Prostate gland (tissue), 2 donors: ENCODE measurements at regions not wholly inside any gene's neighbourhood (a gene's known extent, or its start where the extent isn't known, plus 50 kb on each side); places are given as distances from the start of the nearest gene placed in this dataset.

Experiments
- DNase-seq: peaks from one replicate; pipeline ENCODE4 v3.0.0-alpha.2; 2019; ENCODE audit warnings: low spot score
- H3K27ac ChIP-seq, 2 donors: fragments of 200-600 bp; sonication (generic); 2 replicates each; pipeline ENCODE4 v1.5.1; 2017 to 2019
- H3K27me3 ChIP-seq: fragments of 200-600 bp; sonication (generic); replicated peaks from 2 replicates; pipeline ENCODE4 v1.5.1; 2019; ENCODE audit not compliant: insufficient read depth
- H3K36me3 ChIP-seq, 2 donors: fragments of 200-600 bp; sonication (generic); 1 replicate in 1 of 2; 2 replicates in 1 of 2; pipeline versions ENCODE4 v1.5.1 to v1.8.1; 2017 to 2019
- H3K4me1 ChIP-seq: fragments of 200-600 bp; sonication (generic); replicated peaks from 2 replicates; pipeline ENCODE4 v1.5.1; 2019
- H3K4me3 ChIP-seq, 2 donors: fragments of 200-600 bp; sonication (generic); 2 replicates each; pipeline ENCODE4 v1.5.1; 2017 to 2019
- H3K9me3 ChIP-seq: fragments of 200-600 bp; sonication (generic); 2 replicates; pipeline ENCODE4 v1.5.1; 2017
- CTCF ChIP-seq, 4 experiments: fragments of 200-600 bp in 2 of 4; fragments of 450-650 bp in 2 of 4; sonication (generic) in 2 of 4; IDR thresholded peaks; 1 replicate in 3 of 4; 2 replicates in 1 of 4; pipeline ENCODE4 v1.5.1; 2016 to 2019; ENCODE audit warnings: antibody characterized with exemption in 4 of 4, mild to moderate bottlenecking in 2 of 4, moderate library complexity in 2 of 4
- POLR2A ChIP-seq: fragments of 450-650 bp; IDR thresholded peaks from one replicate; pipeline ENCODE4 v1.6.1; 2016; ENCODE audit warnings: antibody characterized with exemption, mild to moderate bottlenecking
- POLR2AphosphoS5 ChIP-seq: sonication (generic); formaldehyde crosslinking; IDR thresholded peaks from one replicate; pipeline ENCODE4 v1.6.1; 2017; ENCODE audit warnings: antibody characterized with exemption
- WGBS: methylation state at CpG from one replicate; pipeline ENCODE4 v1.1.5; 2018; 5-methylcytosine and 5-hydroxymethylcytosine counted together
- intact Hi-C: fragments of 100-400 bp; cut with DNase I; formaldehyde crosslinking; loops from one replicate; pipeline ENCODE4 v1.14.2; 2022

- H3K4me1 ChIP-seq: no peaks in the 10 kb centered on the region
- DNase-seq: no peak
- intact Hi-C loops: no loop called here
- WGBS: 83% methylated on average over 14 of the region's 16 CpGs
- H3K9me3 ChIP-seq: no peaks in the 10 kb centered on the region
- no peaks in the 10 kb centered on the region for H3K27me3 ChIP-seq
- TF ChIP-seq CTCF (IDR thresholded peaks at IDR 0.05) (no peak), POLR2A (no peak), POLR2AphosphoS5 (no peak)
- no peak overlapping the region for H3K4me3 ChIP-seq
- no peaks in the 10 kb centered on the region for H3K36me3 ChIP-seq
- no peak overlapping the region for H3K27ac ChIP-seq
Measured at GRCh38 chrX:39654183-39654925, 443.4 kb downstream of the BCOR start.

- TF ChIP-seq POLR2A: no peak
- TF ChIP-seq CTCF (IDR thresholded peaks at IDR 0.05): no peak
- no peak for TF ChIP-seq POLR2AphosphoS5
- Histone ChIP-seq H3K4me3 (no peak overlapping the region), H3K27me3 (no peaks in the 10 kb centered on the region), H3K9me3 (no peaks in the 10 kb centered on the region), H3K4me1 (no peaks in the 10 kb centered on the region), H3K36me3 (no peaks in the 10 kb centered on the region), H3K27ac (no peak overlapping the region)
- WGBS: 65% methylated on average over 3 of the region's 3 CpGs
- intact Hi-C loops: no loop called here
- DNase-seq: no peak
Measured at GRCh38 chrX:39654952-39655351, 442.8 kb downstream of the BCOR start.

GRCh38 chrX:39661116-39661907 is 436.4 kb downstream of the BCOR start:
- Histone ChIP-seq H3K9me3 (no peaks in the 10 kb centered on the region), H3K27ac (no peak overlapping the region), H3K4me1 (no peaks in the 10 kb centered on the region), H3K27me3 (no peaks in the 10 kb centered on the region), H3K4me3 (no peak overlapping the region), H3K36me3 (no peaks in the 10 kb centered on the region)
- intact Hi-C loops: no loop called here
- no peak for DNase-seq
- TF ChIP-seq CTCF (IDR thresholded peaks at IDR 0.05): no peak
- TF ChIP-seq POLR2AphosphoS5: no peak
- no peak for TF ChIP-seq POLR2A
- WGBS: 89% methylated on average over 6 of the region's 6 CpGs

GRCh38 chrX:39665830-39666518 is 431.8 kb downstream of the BCOR start:
- no peaks in the 10 kb centered on the region for H3K27me3 ChIP-seq
- 72% methylated on average over 3 of the region's 3 CpGs for WGBS
- no peak for TF ChIP-seq CTCF (IDR thresholded peaks at IDR 0.05)
- TF ChIP-seq POLR2A: no peak
- TF ChIP-seq POLR2AphosphoS5: no peak
- DNase-seq: no peak
- no peaks in the 10 kb centered on the region for H3K36me3 ChIP-seq
- intact Hi-C loops: no loop called here
- no peak overlapping the region for H3K4me3 ChIP-seq
- H3K27ac ChIP-seq: no peak overlapping the region
- no peaks in the 10 kb centered on the region for H3K9me3 ChIP-seq
- no peaks in the 10 kb centered on the region for H3K4me1 ChIP-seq
